Cardiac muscle cell (in vitro differentiated cells and primary cell): ENCODE measurements at regions not wholly inside any gene's neighbourhood (a gene's known extent, or its start where the extent isn't known, plus 50 kb on each side); places are given as distances from the start of the nearest gene placed in this dataset.
A peak's percentile ranks its signal among the peaks of the same experiment; 100 is the strongest.

Experiments
- DNase-seq, 2 donors: peaks; one replicate each; pipeline versions ENCODE4 v3.0.0 to v3.0.0-alpha.2; 2010 to 2017; ENCODE audit warnings: low read depth in 1 of 2, low spot score in 1 of 2
- H3K27ac ChIP-seq: fragments of 200-600 bp; sonication (generic); 2 replicates; pipeline ENCODE4 v1.5.1; 2016
- H3K27me3 ChIP-seq: fragments of 200-600 bp; sonication (generic); 2 replicates; pipeline ENCODE4 v1.6.0; 2016; ENCODE audit warnings: control low read depth
- H3K36me3 ChIP-seq: fragments of 200-600 bp; sonication (generic); 2 replicates; pipeline ENCODE4 v1.5.1; 2016; ENCODE audit warnings: control low read depth
- H3K4me1 ChIP-seq: fragments of 200-600 bp; sonication (generic); 2 replicates; pipeline ENCODE4 v1.8.1; 2017; ENCODE audit warnings: low read depth, mild to moderate bottlenecking, mixed run types
- H3K4me3 ChIP-seq: fragments of 200-600 bp; sonication (generic); 2 replicates; pipeline ENCODE4 v1.5.1; 2016; ENCODE audit warnings: mild to moderate bottlenecking
- H3K9me3 ChIP-seq: fragments of 200-600 bp; sonication (generic); 2 replicates; pipeline ENCODE4 v1.5.1; 2017; ENCODE audit warnings: low read depth, mild to moderate bottlenecking, control low read depth
- TF ChIP-seq, protein P1 (sequence below): IDR thresholded peaks from 2 replicates; pipeline ENCODE4 v1.5.1; 2012; ENCODE audit warnings: low read depth, mild to moderate bottlenecking, low read length

DNA sequence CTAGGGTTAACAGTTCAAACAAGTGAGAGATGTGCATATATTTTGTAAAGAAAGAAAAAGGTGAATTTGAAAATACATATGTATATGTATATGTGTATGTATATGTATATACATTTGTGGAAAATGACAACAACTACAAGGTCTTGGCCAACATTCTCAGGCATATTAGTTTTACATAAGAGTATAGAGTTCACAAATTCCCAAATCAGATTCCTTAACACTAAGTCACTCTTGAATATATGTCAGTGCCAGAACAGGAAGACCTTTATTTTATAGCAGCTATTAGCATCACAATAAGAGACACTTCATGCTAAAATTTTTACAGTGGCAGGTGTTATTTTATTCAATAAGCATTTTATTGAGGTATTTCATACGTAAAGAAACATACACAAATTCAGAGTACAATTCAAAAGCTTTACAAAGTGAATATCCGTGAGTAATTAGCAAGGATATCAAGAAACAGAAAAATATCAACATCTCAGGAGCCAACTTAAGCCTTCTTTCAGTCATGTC, 179.7 kb downstream of the SLC6A15 start:
- DNase-seq = no peak

DNA sequence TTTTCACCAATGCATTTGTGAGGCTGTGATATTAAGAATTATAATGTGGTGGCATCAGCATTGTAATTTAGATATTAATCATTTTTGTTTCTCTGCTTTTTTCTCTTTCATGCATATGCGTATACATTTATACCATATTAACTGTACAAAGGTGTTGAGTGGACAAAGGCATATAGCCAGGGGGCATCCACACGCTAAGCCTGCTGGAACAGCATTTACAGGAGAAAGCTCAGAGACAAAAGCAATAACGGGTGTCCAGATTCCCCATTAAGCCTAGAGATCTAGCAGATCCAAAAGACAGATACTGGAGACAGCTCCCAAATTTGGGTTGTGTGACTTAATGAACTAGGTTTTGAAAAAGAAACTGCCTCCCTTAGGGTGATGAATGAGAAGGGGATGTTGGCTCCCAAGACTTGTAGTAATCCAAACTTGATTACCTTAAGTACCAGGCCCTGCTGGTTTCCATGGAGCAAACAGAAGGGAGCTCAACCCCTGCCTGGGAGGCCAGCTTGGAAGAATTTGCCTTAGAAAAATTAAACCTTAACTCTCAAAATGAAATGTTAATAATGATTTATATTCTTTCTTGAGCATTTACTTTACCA, 181.9 kb downstream of the SLC6A15 start:
- Histone ChIP-seq H3K9me3 (no peaks in the 10 kb centered on the region), H3K4me3 (no peak overlapping the region), H3K27me3 (no peaks in the 10 kb centered on the region), H3K4me1 (peaks cover 35% of the 10 kb centered on the region), H3K27ac (no peak overlapping the region), H3K36me3 (no peaks in the 10 kb centered on the region)
- TF ChIP-seq, protein P1, sequence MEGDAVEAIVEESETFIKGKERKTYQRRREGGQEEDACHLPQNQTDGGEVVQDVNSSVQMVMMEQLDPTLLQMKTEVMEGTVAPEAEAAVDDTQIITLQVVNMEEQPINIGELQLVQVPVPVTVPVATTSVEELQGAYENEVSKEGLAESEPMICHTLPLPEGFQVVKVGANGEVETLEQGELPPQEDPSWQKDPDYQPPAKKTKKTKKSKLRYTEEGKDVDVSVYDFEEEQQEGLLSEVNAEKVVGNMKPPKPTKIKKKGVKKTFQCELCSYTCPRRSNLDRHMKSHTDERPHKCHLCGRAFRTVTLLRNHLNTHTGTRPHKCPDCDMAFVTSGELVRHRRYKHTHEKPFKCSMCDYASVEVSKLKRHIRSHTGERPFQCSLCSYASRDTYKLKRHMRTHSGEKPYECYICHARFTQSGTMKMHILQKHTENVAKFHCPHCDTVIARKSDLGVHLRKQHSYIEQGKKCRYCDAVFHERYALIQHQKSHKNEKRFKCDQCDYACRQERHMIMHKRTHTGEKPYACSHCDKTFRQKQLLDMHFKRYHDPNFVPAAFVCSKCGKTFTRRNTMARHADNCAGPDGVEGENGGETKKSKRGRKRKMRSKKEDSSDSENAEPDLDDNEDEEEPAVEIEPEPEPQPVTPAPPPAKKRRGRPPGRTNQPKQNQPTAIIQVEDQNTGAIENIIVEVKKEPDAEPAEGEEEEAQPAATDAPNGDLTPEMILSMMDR = no peak
- DNase-seq = no peak

More for the DNA sequence above, 179.7 kb downstream of the SLC6A15 start:
- Histone ChIP-seq H3K4me3 (no peak overlapping the region), H3K36me3 (no peaks in the 10 kb centered on the region), H3K27ac (no peak overlapping the region), H3K4me1 (peaks cover 26% of the 10 kb centered on the region), H3K9me3 (no peaks in the 10 kb centered on the region), H3K27me3 (no peaks in the 10 kb centered on the region)
- TF ChIP-seq, protein P1 = no peak

DNA sequence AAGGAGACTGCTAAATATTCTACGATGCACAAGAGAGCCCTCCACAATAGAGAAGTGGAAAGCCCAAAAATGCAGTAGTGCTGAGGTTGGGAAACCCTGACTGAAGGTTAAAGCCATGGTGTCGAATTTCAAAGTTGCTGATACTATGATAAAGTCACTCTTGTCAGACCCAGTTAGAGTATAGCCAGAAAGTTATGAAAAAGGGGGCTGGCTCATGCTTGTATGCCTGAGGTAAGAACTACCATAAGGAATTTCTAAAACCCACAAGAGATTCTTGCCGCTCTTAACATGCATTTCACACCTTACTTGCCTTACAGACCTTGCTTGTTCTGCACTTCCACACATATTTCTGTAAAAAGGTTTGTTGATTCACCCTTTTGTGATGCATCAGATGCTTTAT, 184.6 kb downstream of the SLC6A15 start:
- TF ChIP-seq, protein P1 = no peak

DNA sequence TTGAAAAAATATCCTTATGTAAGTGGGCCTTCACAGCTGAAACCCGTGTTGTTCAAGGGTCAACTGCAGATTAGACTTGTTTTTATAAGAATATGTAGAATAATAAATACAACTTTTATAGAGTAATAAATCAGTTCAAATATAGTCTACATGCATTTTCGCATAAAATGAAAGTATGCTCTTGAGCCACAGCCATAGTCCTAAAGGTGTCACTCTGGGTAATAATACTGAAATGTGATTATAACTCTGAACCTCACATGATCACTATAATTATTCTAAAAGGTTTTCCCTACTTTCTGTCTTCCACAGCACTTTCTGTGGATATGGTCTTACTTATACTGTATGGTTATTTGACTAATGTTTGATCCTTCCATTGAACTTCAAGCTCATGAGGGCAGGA, 185.8 kb downstream of the SLC6A15 start:
- no peak for DNase-seq
- Histone ChIP-seq H3K9me3 (no peaks in the 10 kb centered on the region), H3K36me3 (no peaks in the 10 kb centered on the region), H3K27ac (peak overlapping the region; percentile 78), H3K4me1 (peaks cover 35% of the 10 kb centered on the region), H3K27me3 (no peaks in the 10 kb centered on the region), H3K4me3 (no peak overlapping the region)
- TF ChIP-seq, protein P1 = no peak

More for the DNA sequence above, 184.6 kb downstream of the SLC6A15 start:
- Histone ChIP-seq H3K27me3 (no peaks in the 10 kb centered on the region), H3K27ac (peak overlapping the region; percentile 78), H3K4me3 (no peak overlapping the region), H3K36me3 (no peaks in the 10 kb centered on the region), H3K9me3 (no peaks in the 10 kb centered on the region), H3K4me1 (peaks cover 35% of the 10 kb centered on the region)
- DNase-seq = peak in 1 of 2 donors; percentile 84

DNA sequence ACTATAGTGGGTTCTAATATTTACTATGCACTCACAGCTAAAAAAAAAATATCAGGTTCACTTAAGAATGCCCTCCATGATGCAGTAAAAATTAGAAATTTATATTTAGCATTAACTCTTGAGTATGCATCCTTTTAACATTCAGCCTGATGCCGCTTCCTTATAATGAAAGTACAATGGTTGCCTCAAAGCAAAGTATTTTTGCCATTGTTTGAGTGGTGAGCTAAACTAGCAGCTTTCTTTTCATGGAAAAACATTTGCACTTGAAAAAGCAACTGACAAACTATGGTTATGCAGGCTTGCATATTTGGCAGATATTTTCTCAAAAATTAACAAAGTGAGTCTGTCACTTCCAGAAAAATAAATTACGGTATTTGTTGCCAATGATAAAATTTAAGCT, 188.6 kb downstream of the SLC6A15 start:
- H3K36me3 ChIP-seq = no peaks in the 10 kb centered on the region
- H3K27ac ChIP-seq = no peak overlapping the region
- H3K9me3 ChIP-seq = no peaks in the 10 kb centered on the region
- no peak overlapping the region for H3K4me3 ChIP-seq
- DNase-seq = no peak
- TF ChIP-seq, protein P1 = no peak
- no peaks in the 10 kb centered on the region for H3K27me3 ChIP-seq
- H3K4me1 ChIP-seq = peaks cover 18% of the 10 kb centered on the region
